ENCODE measurements at regions not wholly inside any gene's neighbourhood (a gene's known extent, or its start where the extent isn't known, plus 50 kb on each side); places are given as distances from the start of the nearest gene placed in this dataset.

GRCh38 chr2:120523766-120524165 is 177.8 kb downstream of the INHBB start:
- DNase-seq (ENCODE audit: extremely low spot score, insufficient read length, low read depth), result no peak
- no peak for FAIRE-seq

DNA sequence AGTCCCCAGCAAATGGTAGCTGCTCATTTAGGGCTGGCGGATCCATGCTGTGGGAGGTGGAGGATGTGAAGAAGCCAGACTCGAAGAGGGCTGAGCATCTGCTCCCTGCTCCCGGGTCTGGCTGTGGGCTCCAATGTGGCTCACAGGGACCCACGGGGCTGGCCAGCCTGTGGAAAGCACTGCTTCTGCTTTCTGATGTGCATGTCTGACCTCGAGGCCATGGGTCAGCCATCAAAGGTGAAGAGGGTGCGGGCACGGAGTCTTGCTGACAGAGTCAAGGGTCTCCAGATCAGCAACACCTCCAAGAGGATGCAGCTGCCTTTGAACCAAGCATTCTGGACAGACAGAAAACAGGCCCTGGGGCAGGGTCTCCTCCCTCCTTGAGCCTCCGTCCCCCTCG is 178.2 kb downstream of the INHBB start:
- DNase-seq (ENCODE audit: extremely low spot score, insufficient read length, low read depth) (no peak), FAIRE-seq (no peak)

GRCh38 chr2:120525056-120526046 is 179.4 kb downstream of the INHBB start:
- FAIRE-seq (no peak), DNase-seq (ENCODE audit: extremely low spot score, insufficient read length, low read depth) (no peak)

GRCh38 chr2:120526047-120526562 is 180.2 kb downstream of the INHBB start:
- no peak for FAIRE-seq

DNA sequence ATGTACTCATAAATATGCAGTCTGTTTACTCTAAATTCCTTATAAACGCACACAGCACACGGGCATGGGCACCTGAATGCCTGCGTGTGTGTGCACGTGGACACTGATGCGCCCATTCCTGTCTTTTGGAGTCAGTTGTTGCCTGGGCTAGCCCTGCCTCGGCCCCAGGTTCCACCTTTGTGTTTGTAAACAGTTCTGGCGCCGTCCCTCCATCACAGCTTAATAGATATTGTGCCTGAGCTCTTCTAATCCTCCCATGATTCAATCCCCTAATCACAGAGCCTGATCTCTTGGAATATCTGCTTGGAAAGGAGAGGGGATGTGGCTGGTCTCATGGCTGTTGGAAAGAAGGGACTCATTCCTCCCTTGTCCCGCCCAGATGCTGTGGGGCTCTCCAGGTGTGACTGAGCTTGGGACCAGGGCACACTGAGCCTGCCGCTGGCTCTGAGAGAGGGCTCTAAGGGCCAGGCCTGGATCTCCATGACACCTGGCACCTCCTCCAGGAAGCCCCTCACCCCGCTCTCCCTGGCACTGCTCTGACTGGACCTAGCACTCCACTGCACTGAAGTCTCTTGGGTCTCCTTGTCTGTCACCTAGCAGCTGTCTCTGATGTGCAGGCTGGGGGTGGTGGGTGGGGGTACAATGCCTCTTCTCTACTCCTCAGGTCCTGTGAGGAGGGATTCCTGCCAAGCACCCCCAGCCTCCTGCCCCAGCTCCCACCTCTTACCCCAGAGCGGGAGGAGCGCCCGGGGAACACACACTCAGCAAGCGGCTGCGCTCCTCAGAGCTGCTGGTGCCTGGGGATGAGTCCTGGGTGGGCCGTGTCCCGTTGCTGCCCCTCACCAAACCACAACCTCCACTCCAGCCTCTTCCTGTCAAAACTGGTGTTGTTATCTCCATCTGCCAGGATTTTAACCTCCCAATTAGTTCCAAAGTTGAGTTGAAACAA is 181.3 kb downstream of the INHBB start:
- DNase-seq (ENCODE audit: extremely low spot score, insufficient read length, low read depth) (no peak), FAIRE-seq (no peak)

More at GRCh38 chr2:120526047-120526562, 180.2 kb downstream of the INHBB start:
- DNase-seq (ENCODE audit: extremely low spot score, insufficient read length, low read depth), result no peak

GRCh38 chr2:120528051-120528692 is 182.2 kb downstream of the INHBB start:
- DNase-seq (ENCODE audit: extremely low spot score, insufficient read length, low read depth), result no peak
- no peak for FAIRE-seq

DNA sequence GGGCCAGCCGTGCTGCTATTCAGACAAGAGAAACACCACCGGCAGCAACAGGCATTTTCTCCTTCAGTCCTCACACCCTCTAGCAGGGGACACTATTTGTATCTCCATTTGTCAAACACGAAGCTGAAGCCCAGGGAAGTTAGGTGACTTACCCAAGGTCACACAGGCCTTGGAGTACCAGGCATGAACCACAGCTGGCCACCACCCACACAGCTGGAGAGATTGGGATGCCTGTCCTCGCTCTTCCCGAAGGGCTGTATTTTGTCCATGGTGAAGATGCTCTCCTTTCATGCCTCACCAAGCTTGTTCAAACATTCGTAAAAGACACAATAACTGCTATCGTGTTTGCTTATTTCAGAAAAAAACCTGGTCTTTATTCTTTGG is 182.7 kb downstream of the INHBB start:
- no peak for FAIRE-seq
- DNase-seq (ENCODE audit: extremely low spot score, insufficient read length, low read depth), result no peak

DNA sequence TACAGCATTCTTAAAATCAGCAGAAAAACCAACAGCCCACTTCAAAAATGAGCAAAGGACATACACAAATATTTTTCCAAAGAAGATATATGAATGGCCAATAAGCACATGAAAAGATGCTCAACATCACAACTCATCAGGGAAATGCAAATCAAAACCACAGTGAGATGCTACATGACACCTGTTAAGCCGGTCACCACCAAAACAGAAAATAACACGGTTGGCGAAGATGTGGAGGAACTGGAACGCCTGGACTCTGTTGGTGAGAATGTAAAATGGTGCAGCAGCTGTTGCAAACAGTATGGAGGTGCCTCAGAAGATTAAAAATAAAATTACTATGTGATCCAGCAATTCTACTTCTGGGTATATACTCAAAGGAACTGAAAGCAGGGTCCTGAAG is 184.8 kb downstream of the INHBB start:
- DNase-seq (ENCODE audit: extremely low spot score, insufficient read length, low read depth), result no peak
- no peak for FAIRE-seq

GRCh38 chr2:120531365-120531764 is 185.4 kb downstream of the INHBB start:
- FAIRE-seq (no peak), DNase-seq (ENCODE audit: extremely low spot score, insufficient read length, low read depth) (no peak)

DNA sequence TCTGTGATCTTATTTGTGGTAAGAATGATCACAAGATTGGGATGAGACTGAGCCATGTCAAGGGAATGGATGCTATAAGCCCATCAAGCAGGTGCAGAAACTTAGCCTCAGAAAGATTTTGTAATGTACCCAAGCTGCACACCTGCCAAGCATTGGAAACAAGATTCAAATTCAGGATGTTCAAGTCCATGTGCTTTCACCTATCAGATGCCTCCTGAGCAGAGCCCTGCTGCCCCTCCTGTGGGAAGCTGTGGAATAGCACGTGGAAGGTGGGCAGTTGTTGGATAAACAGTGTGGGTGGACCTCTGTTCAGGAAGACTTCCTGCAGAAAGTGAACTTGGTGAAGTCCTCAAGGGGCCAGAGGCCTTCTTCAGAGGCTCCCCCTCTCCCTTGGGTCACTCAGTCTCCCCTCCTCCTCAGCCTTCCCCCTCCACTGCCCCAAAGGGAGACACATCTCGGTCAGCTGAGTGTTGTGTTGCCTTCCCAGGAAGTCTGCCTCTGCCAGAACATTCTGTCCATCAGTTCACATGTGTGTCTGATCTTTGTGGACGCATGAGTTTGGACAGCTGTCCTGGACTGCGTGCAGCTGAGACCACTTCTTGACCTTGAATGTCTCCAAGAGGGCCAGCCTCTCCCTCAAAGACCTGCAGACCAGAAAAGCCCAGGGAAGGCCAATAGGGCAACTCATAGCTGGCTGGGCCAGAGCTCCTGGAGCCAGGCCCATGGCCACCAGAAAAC is 186.1 kb downstream of the INHBB start:
- DNase-seq (ENCODE audit: extremely low spot score, insufficient read length, low read depth) (no peak), FAIRE-seq (no peak)

DNA sequence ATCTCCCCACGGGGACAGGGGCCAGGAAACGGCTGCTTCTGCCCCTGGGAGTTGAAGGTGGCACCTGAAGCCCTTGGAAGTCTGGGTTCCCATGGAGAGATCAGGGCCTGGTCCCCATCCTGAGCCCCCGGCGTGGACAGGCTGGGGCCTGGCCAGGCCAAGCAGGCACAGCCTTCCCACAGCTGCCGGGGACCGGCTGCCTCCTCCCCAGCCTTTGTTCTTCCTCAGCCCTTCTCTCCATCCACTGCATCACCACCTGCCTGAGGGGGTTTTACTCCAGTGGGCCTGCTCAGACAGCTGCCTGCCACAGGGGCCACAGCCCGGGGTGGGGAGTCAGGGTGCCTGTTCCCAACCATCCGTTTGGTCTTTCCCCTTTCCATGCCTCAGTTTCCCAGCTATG is 187.7 kb downstream of the INHBB start:
- DNase-seq (ENCODE audit: extremely low spot score, insufficient read length, low read depth), result no peak
- FAIRE-seq, result no peak

DNA sequence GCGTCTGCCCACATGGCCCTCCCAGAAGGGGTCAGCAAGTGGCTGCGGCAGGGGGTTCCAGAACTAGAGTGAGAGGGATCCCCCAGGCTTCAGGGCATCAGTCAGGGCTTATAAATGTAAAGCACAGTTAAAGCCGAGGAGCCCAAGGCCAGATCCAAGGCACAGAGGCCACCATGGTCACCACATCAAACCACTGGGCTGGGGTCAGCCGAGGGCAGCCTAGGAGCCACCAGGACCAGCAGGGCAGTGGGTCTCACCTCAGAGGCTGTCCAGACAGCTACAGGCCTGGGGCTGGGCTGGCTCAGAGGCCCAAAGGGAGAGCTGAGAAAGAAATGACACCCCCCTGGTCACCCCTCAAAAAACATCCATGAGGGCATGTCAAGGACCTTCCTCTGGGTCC is 188.5 kb downstream of the INHBB start:
- no peak for DNase-seq (ENCODE audit: extremely low spot score, insufficient read length, low read depth)
- FAIRE-seq, result no peak

DNA sequence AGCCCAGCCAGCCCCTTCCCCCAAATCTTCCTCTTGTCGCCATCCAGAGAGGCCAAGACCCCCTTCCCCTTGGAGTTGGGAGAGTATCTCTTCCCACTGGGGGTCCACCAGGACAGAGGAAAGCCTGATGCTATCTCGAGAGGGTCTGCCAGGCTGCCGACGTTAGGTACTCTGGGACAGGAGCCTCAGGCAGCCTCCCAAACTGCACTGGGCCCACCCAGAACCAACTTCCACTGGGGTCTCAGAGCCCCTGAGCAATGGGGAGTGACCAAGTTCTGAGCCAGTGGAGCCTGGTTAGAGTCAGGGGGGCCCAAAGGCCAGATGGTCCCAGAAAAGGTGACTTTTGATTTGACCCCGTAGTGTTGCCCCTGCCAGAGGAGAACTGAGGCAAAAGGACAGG is 189.1 kb downstream of the INHBB start:
- DNase-seq (ENCODE audit: extremely low spot score, insufficient read length, low read depth) (no peak), FAIRE-seq (no peak)

- FAIRE-seq (no peak), DNase-seq (ENCODE audit: extremely low spot score, insufficient read length, low read depth) (no peak)
Measured at GRCh38 chr2:120536141-120536540, 190.2 kb downstream of the INHBB start.

DNA sequence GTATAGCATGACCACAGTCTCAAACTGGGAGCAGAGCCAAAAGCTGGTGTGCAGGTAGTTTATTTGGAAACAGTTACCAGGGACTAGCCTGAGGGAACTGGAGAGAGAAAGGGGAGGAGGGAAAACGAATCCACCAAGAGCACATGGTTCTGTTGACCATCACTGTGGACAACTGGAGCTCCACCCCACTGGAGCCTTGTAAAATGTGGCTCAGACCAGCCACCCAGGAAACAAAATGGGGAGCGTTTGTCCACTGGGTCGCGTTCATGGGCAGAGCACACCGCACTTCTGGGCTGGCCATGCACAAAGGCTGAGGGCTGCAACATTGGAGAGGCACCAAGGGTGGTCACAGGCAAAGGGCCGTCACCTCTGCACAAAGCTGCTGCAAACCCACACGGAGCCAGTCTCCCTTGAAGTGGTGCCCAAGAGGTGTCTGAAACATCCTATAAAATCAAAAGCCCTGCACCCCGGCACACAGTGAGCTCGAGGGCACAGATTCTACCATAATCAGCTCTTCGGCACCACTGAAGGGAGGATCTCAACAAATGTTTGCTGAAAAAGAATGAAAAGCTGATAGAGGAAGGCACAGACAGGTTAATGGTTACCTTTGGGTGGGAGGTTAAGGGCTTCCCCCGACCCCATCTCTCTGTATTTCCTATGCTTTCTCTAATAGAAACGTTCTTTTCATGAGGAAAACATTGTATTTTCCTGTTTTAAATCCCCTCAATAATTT is 192.9 kb downstream of the INHBB start:
- no peak for DNase-seq (ENCODE audit: extremely low spot score, insufficient read length, low read depth)
- FAIRE-seq, result no peak

GRCh38 chr2:120539424-120539936 is 193.5 kb downstream of the INHBB start:
- no peak for FAIRE-seq

GRCh38 chr2:120539937-120540718 is 194.2 kb downstream of the INHBB start:
- FAIRE-seq, result no peak
- DNase-seq (ENCODE audit: extremely low spot score, insufficient read length, low read depth), result no peak

More at GRCh38 chr2:120539424-120539936, 193.5 kb downstream of the INHBB start:
- DNase-seq (ENCODE audit: extremely low spot score, insufficient read length, low read depth), result no peak

Data from GM18507 (cell line).